ENCODE measurements at regions not wholly inside any gene's neighbourhood (a gene's known extent, or its start where the extent isn't known, plus 50 kb on each side); places are given as distances from the start of the nearest gene placed in this dataset.

GRCh38 chr4:183586824-183587223 is 72.2 kb downstream of the RWDD4 start:
- H3K9me3 ChIP-seq: no peaks in the 10 kb centered on the region
- no peak for TF ChIP-seq POLR2A (IDR thresholded peaks at IDR 0.05)
- TF ChIP-seq, protein P1, sequence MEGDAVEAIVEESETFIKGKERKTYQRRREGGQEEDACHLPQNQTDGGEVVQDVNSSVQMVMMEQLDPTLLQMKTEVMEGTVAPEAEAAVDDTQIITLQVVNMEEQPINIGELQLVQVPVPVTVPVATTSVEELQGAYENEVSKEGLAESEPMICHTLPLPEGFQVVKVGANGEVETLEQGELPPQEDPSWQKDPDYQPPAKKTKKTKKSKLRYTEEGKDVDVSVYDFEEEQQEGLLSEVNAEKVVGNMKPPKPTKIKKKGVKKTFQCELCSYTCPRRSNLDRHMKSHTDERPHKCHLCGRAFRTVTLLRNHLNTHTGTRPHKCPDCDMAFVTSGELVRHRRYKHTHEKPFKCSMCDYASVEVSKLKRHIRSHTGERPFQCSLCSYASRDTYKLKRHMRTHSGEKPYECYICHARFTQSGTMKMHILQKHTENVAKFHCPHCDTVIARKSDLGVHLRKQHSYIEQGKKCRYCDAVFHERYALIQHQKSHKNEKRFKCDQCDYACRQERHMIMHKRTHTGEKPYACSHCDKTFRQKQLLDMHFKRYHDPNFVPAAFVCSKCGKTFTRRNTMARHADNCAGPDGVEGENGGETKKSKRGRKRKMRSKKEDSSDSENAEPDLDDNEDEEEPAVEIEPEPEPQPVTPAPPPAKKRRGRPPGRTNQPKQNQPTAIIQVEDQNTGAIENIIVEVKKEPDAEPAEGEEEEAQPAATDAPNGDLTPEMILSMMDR (IDR thresholded peaks at IDR 0.05): no peak
- no peaks in the 10 kb centered on the region for H3K36me3 ChIP-seq
- intact Hi-C loops (cut with DNase I): no loop called here
- H3K27me3 ChIP-seq: peaks cover 0 to 38% (median 0%) of the 10 kb centered on the region in 4 donors
- DNase-seq: no peak
- H3K27ac ChIP-seq: peak overlapping the region in 2 of 4 donors; percentile 29 to 83
- H3K4me1 ChIP-seq: peaks cover 5 to 28% (median 5%) of the 10 kb centered on the region in 3 donors
- WGBS, 2 donors: 88 to 89% methylated on average over 10 of the region's 10 CpGs
- no peak overlapping the region for H3K4me3 ChIP-seq

DNA sequence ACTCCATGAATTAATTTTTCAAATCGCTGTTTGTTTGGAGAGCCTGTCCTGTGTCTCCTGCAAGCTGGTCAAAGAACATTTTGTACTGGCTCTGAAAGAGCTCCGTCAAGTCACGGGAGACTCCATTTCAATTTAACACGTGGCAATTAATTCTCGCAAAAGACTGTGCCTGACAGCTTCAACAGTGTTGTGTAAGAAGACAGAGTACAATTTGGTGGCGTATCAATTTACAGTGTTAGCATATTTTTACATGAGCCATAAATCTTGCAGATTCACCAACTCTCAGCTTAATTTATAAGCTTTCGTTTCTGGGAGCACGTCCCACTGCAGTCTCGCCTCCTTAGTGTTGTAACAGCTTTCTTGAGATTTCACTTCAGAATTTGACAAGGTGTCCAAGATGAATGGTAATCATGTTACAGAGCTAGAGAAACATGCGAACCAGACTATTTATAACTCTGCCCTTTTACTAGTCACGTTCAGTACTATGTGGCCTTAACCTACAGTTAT is 70.8 kb downstream of the RWDD4 start:
- Histone ChIP-seq H3K27me3 (peaks cover 0 to 48% (median 0%) of the 10 kb centered on the region in 4 donors), H3K4me1 (peaks cover 5 to 28% (median 5%) of the 10 kb centered on the region in 3 donors), H3K27ac (peak overlapping the region in 3 of 4 donors; percentile 61 to 83 (median 64)), H3K9me3 (no peaks in the 10 kb centered on the region), H3K4me3 (peak overlapping the region in 2 of 4 donors; percentile 16 to 32), H3K36me3 (no peaks in the 10 kb centered on the region)
- no peak for DNase-seq
- intact Hi-C loops (cut with DNase I): no loop called here
- TF ChIP-seq, protein P1 (IDR thresholded peaks at IDR 0.05): no peak
- TF ChIP-seq POLR2A (IDR thresholded peaks at IDR 0.05): no peak
- 29 to 33% methylated on average over 11 of the region's 11 CpGs for WGBS, 2 donors

- WGBS, 2 donors: 64 to 72% methylated on average over 3 of the region's 3 CpGs
- Histone ChIP-seq H3K4me3 (peak overlapping the region in 1 of 4 donors; percentile 32), H3K4me1 (peaks cover 5 to 28% (median 5%) of the 10 kb centered on the region in 3 donors), H3K36me3 (no peaks in the 10 kb centered on the region), H3K9me3 (no peaks in the 10 kb centered on the region), H3K27me3 (peaks cover 0 to 48% (median 0%) of the 10 kb centered on the region in 4 donors), H3K27ac (peak overlapping the region; percentile 11 to 83 (median 62))
- no peak for DNase-seq
- intact Hi-C loops (cut with DNase I): no loop called here
- TF ChIP-seq, protein P1 (IDR thresholded peaks at IDR 0.05): no peak
Observed at GRCh38 chr4:183588691-183589090, 70.3 kb downstream of the RWDD4 start.

GRCh38 chr4:183589461-183590099 is 69.4 kb downstream of the RWDD4 start:
- H3K9me3 ChIP-seq: no peaks in the 10 kb centered on the region
- H3K4me1 ChIP-seq: peaks cover 5 to 28% (median 5%) of the 10 kb centered on the region in 3 donors
- no peak for TF ChIP-seq POLR2A (IDR thresholded peaks at IDR 0.05)
- TF ChIP-seq, protein P1 (IDR thresholded peaks at IDR 0.05): no peak
- intact Hi-C loops (cut with DNase I): no loop called here
- no peak for DNase-seq
- H3K4me3 ChIP-seq: no peak overlapping the region
- no peaks in the 10 kb centered on the region for H3K36me3 ChIP-seq
- peak overlapping the region in 1 of 4 donors; percentile 83 for H3K27ac ChIP-seq
- peaks cover 0 to 47% (median 0%) of the 10 kb centered on the region in 4 donors for H3K27me3 ChIP-seq
- WGBS, 2 donors: 74 to 79% methylated on average over 5 of the region's 5 CpGs

Data from esophagus squamous epithelium (tissue), 5 donors.